HCT116 (cell line): ENCODE measurements at regions not wholly inside any gene's neighbourhood (a gene's known extent, or its start where the extent isn't known, plus 50 kb on each side); places are given as distances from the start of the nearest gene placed in this dataset.

Experiments
- ATAC-seq: fragments of 200-7000 bp; cut with Tn5 transposase; 2 replicates; pipeline ENCODE4 v1.9.1; 2020; ENCODE audit warnings: mild to moderate bottlenecking, moderate library complexity
- BruUV-seq: library from RNA; stranded (reverse); fragments of 400-500 nt; replicated peaks from 2 replicates; lab custom pipeline; 2021; lab: Mats Ljungman, UMichigan
- CTCF ChIA-PET: fragments of 300-600 bp; sonication (Branson Sonifier 250); formaldehyde crosslinking; loops from one replicate; lab custom pipeline; 2021; ENCODE audit warnings: antibody characterized with exemption; lab: Charles Lee
- POLR2A ChIA-PET: fragments of 300-600, 350-600 bp; sonication (Branson Sonifier 250); formaldehyde crosslinking; loops from one replicate; lab custom pipeline; 2021; ENCODE audit warnings: antibody characterized with exemption; lab: Charles Lee
- RAD21 ChIA-PET, 2 experiments: fragments of 300-600 bp; sonication (Branson Sonifier 250); formaldehyde crosslinking; loops; one replicate each; lab custom pipeline; 2023; ENCODE audit warnings: low total read pairs in 2 of 2; ENCODE audit not compliant: uncharacterized antibody in 2 of 2, unreplicated experiment in 2 of 2, low non-redundant PET in 1 of 2; lab: Charles Lee
- DNase-seq: peaks from one replicate; pipeline ENCODE4 v3.0.0-alpha.2; 2010; ENCODE audit warnings: low read depth, low spot score
- H2AFZ ChIP-seq: fragments of 200-600 bp; shearing (Covaris generic), sonication (generic); 2 replicates; pipeline ENCODE4 v1.6.1; 2017; ENCODE audit warnings: low read depth, mixed run types, mixed read lengths, antibody characterized with exemption, low read length; ENCODE audit not compliant: poor library complexity, severe bottlenecking
- H3K27ac ChIP-seq: 2 replicates; pipeline ENCODE4 v1.5.1; 2012; ENCODE audit warnings: low read depth, low read length
- H3K27me3 ChIP-seq: fragments of 200-600 bp; sonication (generic); 2 replicates; pipeline ENCODE4 v1.6.1; 2016; ENCODE audit warnings: mixed run types, low read length, mixed read lengths; ENCODE audit not compliant: insufficient read depth
- H3K36me3 ChIP-seq, 2 experiments: fragments of 200-500 bp in 1 of 2; fragments of 200-600 bp in 1 of 2; sonication (Bioruptor generic) in 1 of 2; sonication (generic) in 1 of 2; 2 replicates each; pipeline versions ENCODE4 v1.5.1 to v1.6.1; 2014 to 2016; ENCODE audit warnings: low read length in 2 of 2, inconsistent platforms in 1 of 2, mixed read lengths in 1 of 2, mixed run types in 1 of 2; ENCODE audit not compliant: insufficient read depth in 2 of 2, control insufficient read depth in 1 of 2
- H3K4me1 ChIP-seq, 2 experiments: fragments of 200-600 bp in 1 of 2; sonication (generic) in 1 of 2; 2 replicates each; pipeline versions ENCODE4 v1.5.1 to v1.6.1; 2012 to 2017; ENCODE audit warnings: low read length in 2 of 2, inconsistent platforms in 1 of 2, mild to moderate bottlenecking in 1 of 2, mixed read lengths in 1 of 2, mixed run types in 1 of 2, moderate library complexity in 1 of 2; ENCODE audit not compliant: insufficient read depth in 2 of 2, control insufficient read depth in 1 of 2
- H3K4me2 ChIP-seq: fragments of 200-600 bp; sonication (generic); 2 replicates; pipeline ENCODE4 v1.6.1; 2017; ENCODE audit warnings: mixed run types, low read length, mixed read lengths
- H3K4me3 ChIP-seq, 2 experiments: fragments of 200-600 bp in 1 of 2; sonication (generic) in 1 of 2; replicated peaks in 1 of 2; 2 replicates each; pipeline ENCODE4 v1.5.1; 2011 to 2016; ENCODE audit warnings: low read length in 2 of 2, control low read depth in 1 of 2, low read depth in 1 of 2, mild to moderate bottlenecking in 1 of 2, mixed read lengths in 1 of 2, mixed run types in 1 of 2
- H3K79me2 ChIP-seq: fragments of 200-600 bp; sonication (generic); 2 replicates; pipeline ENCODE4 v1.6.1; 2017; ENCODE audit warnings: mild to moderate bottlenecking, mixed run types, low read length, moderate library complexity, mixed read lengths; ENCODE audit not compliant: insufficient read depth
- H3K9ac ChIP-seq: fragments of 200-600 bp; sonication (generic); 2 replicates; pipeline ENCODE4 v1.6.1; 2016; ENCODE audit warnings: low read length, mixed read lengths
- H3K9me2 ChIP-seq: fragments of 200-600 bp; sonication (generic), shearing (Covaris generic); 2 replicates; pipeline ENCODE4 v1.6.1; 2017; ENCODE audit warnings: mixed run types, mild to moderate bottlenecking, moderate library complexity; ENCODE audit not compliant: insufficient read depth
- H3K9me3 ChIP-seq, 2 experiments: fragments of 200-500 bp in 1 of 2; fragments of 200-600 bp in 1 of 2; sonication (Bioruptor generic) in 1 of 2; sonication (generic) in 1 of 2; 2 replicates each; pipeline ENCODE4 v1.6.1; 2014 to 2017; ENCODE audit warnings: low read length in 2 of 2, mixed read lengths in 2 of 2, inconsistent platforms in 1 of 2, low read depth in 1 of 2, mild to moderate bottlenecking in 1 of 2, mixed run types in 1 of 2, moderate library complexity in 1 of 2; ENCODE audit not compliant: control insufficient read depth in 1 of 2, insufficient read depth in 1 of 2
- H4K20me1 ChIP-seq: fragments of 200-600 bp; sonication (generic), shearing (Covaris generic); 2 replicates; pipeline ENCODE4 v1.6.1; 2017; ENCODE audit warnings: mixed run types, mild to moderate bottlenecking, moderate library complexity; ENCODE audit not compliant: insufficient read depth
- ATF3 ChIP-seq: IDR thresholded peaks from 2 replicates; pipeline ENCODE4 v1.6.1; 2012
- CEBPB ChIP-seq: IDR thresholded peaks from 2 replicates; pipeline ENCODE4 v1.6.1; 2012; ENCODE audit warnings: low read depth
- EZH2 ChIP-seq: fragments of 200-600 bp; sonication (generic); IDR thresholded peaks from 2 replicates; pipeline ENCODE4 v1.6.1; 2017; ENCODE audit warnings: antibody characterized with exemption, mixed run types
- EZH2phosphoT487 ChIP-seq: fragments of 200-600 bp; IDR thresholded peaks from 2 replicates; pipeline ENCODE4 v1.6.1; 2018; ENCODE audit warnings: antibody characterized with exemption, borderline replicate concordance
- JUND ChIP-seq: IDR thresholded peaks from 2 replicates; pipeline ENCODE4 v1.6.1; 2012
- POLR2AphosphoS5 ChIP-seq: IDR thresholded peaks from 2 replicates; pipeline ENCODE4 v1.6.1; 2011; ENCODE audit warnings: mild to moderate bottlenecking, low read depth, low read length, moderate library complexity
- ZFX ChIP-seq: fragments of 450-650 bp; IDR thresholded peaks from 2 replicates; pipeline ENCODE4 v1.6.1; 2017
- intact Hi-C: fragments of 100-400 bp; cut with micrococcal nuclease; formaldehyde crosslinking; loops from 2 replicates; pipeline ENCODE4 v1.10.0; 2022

GRCh38 chr4:187477224-187477623, 518.3 kb upstream of the ZFP42 start:
- ChIA-PET POLR2A (no interaction called here), RAD21 (no interaction called here), CTCF (no interaction called here)
- H3K79me2 ChIP-seq, result no peaks in the 10 kb centered on the region
- H3K9me3 ChIP-seq, result no peaks in the 10 kb centered on the region
- DNase-seq (no peak), ATAC-seq (no peak)
- no peaks in the 10 kb centered on the region for H3K9me2 ChIP-seq
- H3K4me3 ChIP-seq, result no peak overlapping the region
- H3K27ac ChIP-seq, result no peak overlapping the region
- no peak overlapping the region for H3K4me2 ChIP-seq
- intact Hi-C loops, result no loop called here
- H3K27me3 ChIP-seq, result no peaks in the 10 kb centered on the region
- H3K36me3 ChIP-seq, result no peaks in the 10 kb centered on the region
- H4K20me1 ChIP-seq, result no peaks in the 10 kb centered on the region
- TF ChIP-seq ATF3, result no peak
- no peak for TF ChIP-seq ZFX
- TF ChIP-seq CEBPB, result no peak
- TF ChIP-seq EZH2, result no peak
- TF ChIP-seq POLR2AphosphoS5, result no peak
- no peaks in the 10 kb centered on the region for H3K4me1 ChIP-seq
- no peak overlapping the region for H3K9ac ChIP-seq
- H2AFZ ChIP-seq, result no peak overlapping the region
- BruUV-seq, result no TSS peak

GRCh38 chr4:187478292-187479140, 517.1 kb upstream of the ZFP42 start:
- no peak overlapping the region for H3K9ac ChIP-seq
- no peaks in the 10 kb centered on the region for H3K4me1 ChIP-seq
- no peaks in the 10 kb centered on the region for H3K79me2 ChIP-seq
- CTCF ChIA-PET, result no interaction called here
- no peaks in the 10 kb centered on the region for H3K9me2 ChIP-seq
- no peak overlapping the region for H3K27ac ChIP-seq
- no peak overlapping the region for H3K4me2 ChIP-seq
- no peaks in the 10 kb centered on the region for H3K9me3 ChIP-seq
- H3K27me3 ChIP-seq, result no peaks in the 10 kb centered on the region
- ATAC-seq (no peak), DNase-seq (no peak)
- RAD21 ChIA-PET, result no interaction called here
- intact Hi-C loops, result no loop called here
- H2AFZ ChIP-seq, result no peak overlapping the region
- no peak overlapping the region for H3K4me3 ChIP-seq
- no TSS peak for BruUV-seq
- no peaks in the 10 kb centered on the region for H3K36me3 ChIP-seq
- TF ChIP-seq EZH2, result no peak
- TF ChIP-seq JUND, result no peak
- TF ChIP-seq EZH2phosphoT487, result no peak
- H4K20me1 ChIP-seq, result no peaks in the 10 kb centered on the region
- POLR2A ChIA-PET, result no interaction called here
